Activated T-cell treated with anti-CD3 and anti-CD28 coated beads, Interleukin-2, amount 50 U/mL, for 4 hours (primary cell): ENCODE measurements at regions not wholly inside any gene's neighbourhood (a gene's known extent, or its start where the extent isn't known, plus 50 kb on each side); places are given as distances from the start of the nearest gene placed in this dataset.

Experiments used
- ATAC-seq, 2 donors: fragments of 200-7000 bp; cut with Tn5 transposase; one replicate each; pipeline ENCODE4 v1.10.0; 2021
- DNase-seq: peaks from one replicate; pipeline ENCODE4 v3.0.0-alpha.2; 2020
- H3K27me3 Mint-ChIP-seq: one replicate; pipeline ENCODE4 v1.8.0; 2021; ENCODE audit warnings: low read depth, mixed read lengths
- H3K36me3 Mint-ChIP-seq: one replicate; pipeline ENCODE4 v1.8.0; 2022; ENCODE audit warnings: mixed read lengths; ENCODE audit not compliant: insufficient read depth
- H3K4me1 Mint-ChIP-seq: one replicate; pipeline ENCODE4 v1.8.0; 2021; ENCODE audit warnings: low read depth, mixed read lengths
- H3K4me3 Mint-ChIP-seq: one replicate; pipeline ENCODE4 v1.8.0; 2021; ENCODE audit warnings: mild to moderate bottlenecking, moderate library complexity, mixed read lengths
- H3K9me3 Mint-ChIP-seq: one replicate; pipeline ENCODE4 v1.8.0; 2021; ENCODE audit warnings: mixed read lengths

- H3K4me1 Mint-ChIP-seq: no peaks in the 10 kb centered on the region
- H3K36me3 Mint-ChIP-seq: no peaks in the 10 kb centered on the region
- ATAC-seq (no peak), DNase-seq (no peak)
- H3K4me3 Mint-ChIP-seq: no peak overlapping the region
- H3K9me3 Mint-ChIP-seq: no peaks in the 10 kb centered on the region
- peaks cover 32% of the 10 kb centered on the region for H3K27me3 Mint-ChIP-seq
Observed at GRCh38 chr17:79212149-79213087, 137.8 kb downstream of the ENGASE start.

GRCh38 chr17:79211061-79211770 is 136.6 kb downstream of the ENGASE start:
- Mint-ChIP-seq H3K4me1 (no peaks in the 10 kb centered on the region), H3K27me3 (peaks cover 30% of the 10 kb centered on the region), H3K4me3 (no peak overlapping the region), H3K9me3 (no peaks in the 10 kb centered on the region), H3K36me3 (no peaks in the 10 kb centered on the region)
- no peak for DNase-seq
- ATAC-seq: no peak

DNA sequence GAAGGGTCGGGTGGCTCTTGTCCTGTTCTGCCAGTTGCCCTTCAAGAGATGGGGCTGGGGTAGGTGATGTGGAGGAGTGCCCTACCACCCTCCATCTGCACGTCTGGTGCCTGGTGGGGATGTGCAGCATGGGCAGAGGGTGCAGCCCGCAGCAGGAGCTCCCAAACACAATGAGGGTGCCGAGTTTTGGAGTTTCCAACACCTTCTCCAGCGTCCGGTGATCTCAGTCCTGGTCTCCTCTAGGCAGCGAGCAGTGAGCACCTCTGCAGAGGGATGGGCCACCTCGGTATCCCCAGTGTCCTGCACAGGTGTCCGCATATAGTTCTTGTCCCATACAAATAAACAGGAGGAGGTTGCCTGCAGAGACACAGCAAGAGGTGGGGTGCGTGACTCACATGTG is 136.0 kb downstream of the ENGASE start:
- Mint-ChIP-seq H3K27me3 (peaks cover 25% of the 10 kb centered on the region), H3K9me3 (no peaks in the 10 kb centered on the region), H3K36me3 (no peaks in the 10 kb centered on the region), H3K4me3 (no peak overlapping the region), H3K4me1 (no peaks in the 10 kb centered on the region)
- ATAC-seq: no peak
- DNase-seq: no peak

- no peak overlapping the region for H3K4me3 Mint-ChIP-seq
- no peak for ATAC-seq
- H3K27me3 Mint-ChIP-seq: peaks cover 16% of the 10 kb centered on the region
- no peaks in the 10 kb centered on the region for H3K9me3 Mint-ChIP-seq
- no peak for DNase-seq
- H3K36me3 Mint-ChIP-seq: no peaks in the 10 kb centered on the region
- H3K4me1 Mint-ChIP-seq: no peaks in the 10 kb centered on the region
Observed at GRCh38 chr17:79207960-79208359, 133.3 kb downstream of the ENGASE start.

DNA sequence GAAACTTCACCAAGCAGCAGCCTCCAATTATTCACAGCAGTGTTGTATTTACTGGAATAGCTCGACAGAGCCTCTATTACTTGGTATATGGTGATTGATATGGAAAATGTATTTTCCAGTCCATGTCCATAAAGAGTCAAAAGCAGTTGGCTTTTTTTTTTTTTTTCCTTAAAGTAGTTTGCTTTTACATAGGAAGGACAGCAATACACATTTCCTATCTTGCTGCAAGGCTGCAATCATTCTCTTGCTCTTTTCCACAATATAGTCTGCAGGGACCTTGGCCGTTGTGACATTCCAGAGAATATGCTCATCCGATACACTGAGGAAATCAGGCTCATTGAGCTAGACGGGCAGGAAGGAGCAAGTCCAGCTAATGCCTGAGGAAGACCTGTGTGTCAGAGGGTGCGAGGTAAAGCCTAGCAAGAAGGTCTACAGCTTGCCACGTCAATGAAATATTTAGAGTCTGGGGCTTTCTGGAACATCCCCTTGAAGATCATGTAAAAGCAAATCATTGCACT is 131.1 kb downstream of the ENGASE start:
- ATAC-seq: no peak
- no peak for DNase-seq
- Mint-ChIP-seq H3K27me3 (peaks cover 26% of the 10 kb centered on the region), H3K4me3 (no peak overlapping the region), H3K36me3 (no peaks in the 10 kb centered on the region), H3K9me3 (no peaks in the 10 kb centered on the region), H3K4me1 (no peaks in the 10 kb centered on the region)

DNA sequence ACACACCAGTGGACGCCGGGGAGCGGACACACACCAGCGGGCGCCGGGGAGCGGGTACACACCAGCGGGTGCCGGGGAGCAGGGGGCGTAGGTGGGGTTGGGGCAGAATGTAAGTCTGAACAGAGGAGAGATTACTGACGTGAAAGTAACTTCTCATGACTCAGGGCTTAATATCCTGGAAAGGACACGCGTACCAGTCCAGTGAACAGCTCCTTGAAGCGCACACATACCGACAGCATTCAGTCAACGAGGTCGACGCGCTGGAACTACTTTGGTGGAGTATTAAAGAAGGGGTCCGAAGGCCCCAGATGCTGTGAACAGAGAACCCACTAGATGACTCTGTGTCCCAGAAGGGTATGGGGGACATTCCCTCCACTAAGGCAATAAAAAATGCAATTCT is 129.6 kb downstream of the ENGASE start:
- no peak for ATAC-seq
- peaks cover 30% of the 10 kb centered on the region for H3K27me3 Mint-ChIP-seq
- H3K4me1 Mint-ChIP-seq: no peaks in the 10 kb centered on the region

DNA sequence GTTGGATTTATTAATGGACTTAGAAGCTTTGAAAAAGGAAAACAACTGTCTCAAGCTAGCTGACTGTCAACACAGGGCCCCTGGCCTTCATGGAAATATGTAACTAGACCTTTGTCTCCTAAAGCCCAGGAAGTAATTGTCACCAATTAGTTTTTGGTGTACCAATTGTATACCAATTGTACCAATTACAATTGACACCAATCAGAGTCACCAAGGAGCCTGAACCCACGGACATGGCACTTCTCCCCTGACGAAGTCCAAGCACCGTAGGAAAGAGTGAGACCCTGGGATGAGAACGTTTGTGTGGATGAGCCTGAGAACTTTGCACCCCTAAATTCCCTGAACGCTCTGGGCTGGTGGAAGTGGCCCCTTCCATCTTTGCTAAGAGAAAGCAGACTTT is 129.0 kb downstream of the ENGASE start:
- Mint-ChIP-seq H3K27me3 (peaks cover 34% of the 10 kb centered on the region), H3K4me1 (no peaks in the 10 kb centered on the region), H3K4me3 (no peak overlapping the region), H3K9me3 (no peaks in the 10 kb centered on the region), H3K36me3 (no peaks in the 10 kb centered on the region)
- DNase-seq: no peak
- no peak for ATAC-seq

More for the DNA sequence above, 129.6 kb downstream of the ENGASE start:
- Mint-ChIP-seq H3K9me3 (no peaks in the 10 kb centered on the region), H3K36me3 (no peaks in the 10 kb centered on the region), H3K4me3 (no peak overlapping the region)
- DNase-seq: no peak

DNA sequence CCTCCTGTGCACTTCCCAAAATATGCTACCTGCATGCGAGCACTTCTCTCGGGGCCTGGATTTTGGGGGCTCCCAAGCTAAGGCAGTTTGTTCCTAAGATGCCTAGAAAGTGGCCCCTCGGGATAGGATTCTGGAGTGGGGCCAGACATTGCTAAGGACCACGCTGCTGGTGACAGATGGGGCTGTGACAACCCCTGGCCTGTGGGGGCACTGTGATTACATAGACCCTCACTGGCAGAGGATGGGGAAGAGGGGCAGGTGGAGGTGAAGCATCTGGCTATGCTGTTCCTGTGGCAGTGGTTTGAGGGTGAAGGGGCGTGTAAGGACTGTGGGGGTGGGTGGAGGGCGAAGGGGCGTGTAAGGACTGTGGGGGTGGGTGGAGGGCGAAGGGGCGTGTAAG is 128.4 kb downstream of the ENGASE start:
- Mint-ChIP-seq H3K27me3 (peaks cover 35% of the 10 kb centered on the region), H3K9me3 (no peaks in the 10 kb centered on the region), H3K4me3 (no peak overlapping the region), H3K4me1 (no peaks in the 10 kb centered on the region), H3K36me3 (no peaks in the 10 kb centered on the region)
- no peak for DNase-seq
- ATAC-seq: no peak

- no peak overlapping the region for H3K4me3 Mint-ChIP-seq
- H3K4me1 Mint-ChIP-seq: no peaks in the 10 kb centered on the region
- no peaks in the 10 kb centered on the region for H3K36me3 Mint-ChIP-seq
- peaks cover 34% of the 10 kb centered on the region for H3K27me3 Mint-ChIP-seq
- H3K9me3 Mint-ChIP-seq: no peaks in the 10 kb centered on the region
- no peak for ATAC-seq
- DNase-seq: no peak
Observed at GRCh38 chr17:79202480-79202879, 127.9 kb downstream of the ENGASE start.

- H3K9me3 Mint-ChIP-seq: no peaks in the 10 kb centered on the region
- DNase-seq (no peak), ATAC-seq (no peak)
- no peaks in the 10 kb centered on the region for H3K4me1 Mint-ChIP-seq
- H3K36me3 Mint-ChIP-seq: no peaks in the 10 kb centered on the region
- no peak overlapping the region for H3K4me3 Mint-ChIP-seq
- H3K27me3 Mint-ChIP-seq: peaks cover 38% of the 10 kb centered on the region
Observed at GRCh38 chr17:79201536-79202227, 127.1 kb downstream of the ENGASE start.

DNA sequence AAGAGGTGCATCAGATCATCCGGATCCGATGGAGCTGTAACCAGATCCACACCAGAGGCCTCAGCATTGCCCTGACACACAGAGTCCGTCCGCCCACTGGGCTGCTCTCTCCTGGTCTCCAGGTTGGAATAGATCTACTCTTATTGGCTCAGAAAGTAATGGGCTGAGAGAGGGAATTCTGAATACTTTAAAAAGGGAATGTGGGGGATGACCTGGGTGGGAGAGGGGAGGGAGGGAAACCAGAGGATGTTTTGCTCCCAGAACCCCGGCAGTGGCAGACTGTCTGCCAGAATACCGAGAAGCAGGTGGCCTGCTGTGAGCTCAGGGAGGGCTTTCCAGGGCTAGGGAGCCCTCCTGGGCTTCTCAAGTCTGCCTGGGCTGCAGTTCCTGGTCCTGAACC is 126.5 kb downstream of the ENGASE start:
- H3K36me3 Mint-ChIP-seq: no peaks in the 10 kb centered on the region
- H3K27me3 Mint-ChIP-seq: peaks cover 36% of the 10 kb centered on the region
- DNase-seq: no peak
- no peak for ATAC-seq
- H3K4me1 Mint-ChIP-seq: no peaks in the 10 kb centered on the region
- H3K4me3 Mint-ChIP-seq: no peak overlapping the region
- no peaks in the 10 kb centered on the region for H3K9me3 Mint-ChIP-seq

DNA sequence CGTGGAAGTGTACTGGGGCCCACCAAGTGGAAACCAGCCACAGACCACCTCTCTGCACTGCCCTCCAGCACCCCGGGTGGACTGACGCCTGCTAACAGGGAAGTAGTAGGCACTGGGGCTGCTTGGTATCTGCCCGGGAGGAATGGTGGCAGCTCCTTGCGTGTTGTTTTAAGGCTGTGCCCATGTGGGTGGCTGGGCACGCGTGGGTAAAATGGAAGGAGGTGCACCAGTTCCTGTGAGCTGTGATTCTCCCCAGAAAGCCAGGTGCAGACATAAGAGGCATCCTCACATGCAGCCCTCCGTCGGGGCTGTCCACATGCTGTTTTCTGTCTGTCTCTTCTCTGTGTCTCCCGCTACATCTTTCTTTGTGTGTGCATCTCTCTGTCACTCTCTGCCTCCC is 122.3 kb downstream of the ENGASE start:
- Mint-ChIP-seq H3K4me1 (no peaks in the 10 kb centered on the region), H3K4me3 (no peak overlapping the region), H3K27me3 (peaks cover 54% of the 10 kb centered on the region), H3K9me3 (no peaks in the 10 kb centered on the region), H3K36me3 (no peaks in the 10 kb centered on the region)
- no peak for DNase-seq
- ATAC-seq: no peak

DNA sequence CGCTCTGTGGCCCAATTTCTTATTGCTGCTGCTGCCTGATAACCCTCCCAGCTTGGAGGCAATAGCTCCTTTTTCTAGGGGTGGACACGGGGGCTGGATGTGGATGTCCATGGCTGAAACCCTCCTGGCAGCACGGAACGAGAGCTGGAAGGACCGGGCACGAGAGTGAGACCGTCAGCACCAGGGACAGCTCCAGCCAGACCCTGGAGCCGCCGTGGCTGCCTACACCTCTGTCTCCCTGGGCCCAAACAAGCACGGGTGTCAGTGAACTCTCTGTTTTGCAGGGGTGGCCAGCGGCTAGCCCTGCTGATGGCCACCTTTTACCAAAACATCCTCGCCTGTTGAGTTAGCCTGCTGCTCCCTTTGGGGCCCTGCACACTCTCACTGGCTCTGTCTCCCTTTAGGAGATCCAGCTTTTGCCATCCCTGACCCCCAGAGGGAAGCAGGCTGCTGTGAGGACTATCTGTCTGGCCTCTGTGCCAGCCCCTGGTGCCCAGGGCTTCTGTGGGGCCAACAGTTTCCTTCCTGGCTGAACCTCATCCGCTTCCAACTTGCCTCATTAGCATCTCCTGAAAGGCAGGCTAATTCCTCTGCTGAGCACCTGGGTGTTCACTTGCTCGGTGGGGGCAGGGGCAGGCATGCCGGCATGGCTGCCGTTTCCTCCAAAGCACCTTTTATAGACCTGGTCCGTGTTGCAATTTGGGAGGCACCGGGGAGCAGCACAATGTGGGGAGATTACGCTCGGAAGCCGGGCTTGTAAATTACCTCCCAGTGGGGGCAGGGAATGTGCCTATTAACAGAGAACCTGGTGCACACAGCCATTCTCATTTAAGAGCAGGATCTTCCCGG is 118.1 kb downstream of the ENGASE start:
- ATAC-seq (no peak), DNase-seq (no peak)
- Mint-ChIP-seq H3K9me3 (no peaks in the 10 kb centered on the region), H3K4me1 (no peaks in the 10 kb centered on the region), H3K36me3 (no peaks in the 10 kb centered on the region), H3K4me3 (no peak overlapping the region), H3K27me3 (peaks cover 61% of the 10 kb centered on the region)
